CD4-positive, alpha-beta memory T cell (primary cell): ENCODE measurements at regions not wholly inside any gene's neighbourhood (a gene's known extent, or its start where the extent isn't known, plus 50 kb on each side); places are given as distances from the start of the nearest gene placed in this dataset.

Source experiments
- CTCF ChIA-PET: fragments of 350-600 bp; sonication (Branson Sonifier 250); formaldehyde crosslinking; loops from one replicate; lab custom pipeline; 2021; ENCODE audit warnings: inconsistent platforms; ENCODE audit not compliant: partially characterized antibody; lab: Charles Lee
- POLR2A ChIA-PET: fragments of 350-600 bp; sonication (Branson Sonifier 250); formaldehyde crosslinking; loops from one replicate; lab custom pipeline; 2021; ENCODE audit not compliant: partially characterized antibody; lab: Charles Lee
- DNase-seq, 5 donors: peaks; one replicate each; pipeline versions ENCODE4 v3.0.0 to v3.0.0-alpha.2; 2020 to 2022; ENCODE audit warnings: mixed read lengths in 1 of 5
- H3K27ac ChIP-seq: one replicate; pipeline ENCODE4 v1.7.0; 2013; ENCODE audit warnings: low read depth, low read length
- H3K27me3 ChIP-seq: 2 replicates; pipeline ENCODE4 v1.7.0; 2013; ENCODE audit warnings: mild to moderate bottlenecking, low read length, moderate library complexity; ENCODE audit not compliant: insufficient read depth
- H3K36me3 ChIP-seq: 2 replicates; pipeline ENCODE4 v1.7.0; 2013; ENCODE audit warnings: mild to moderate bottlenecking, low read length, moderate library complexity; ENCODE audit not compliant: insufficient read depth
- H3K4me1 ChIP-seq: 2 replicates; pipeline ENCODE4 v1.7.0; 2013; ENCODE audit warnings: mild to moderate bottlenecking, low read length, moderate library complexity; ENCODE audit not compliant: insufficient read depth
- H3K4me3 ChIP-seq, 2 donors: one replicate each; pipeline ENCODE4 v1.7.0; 2013; ENCODE audit warnings: low read length in 2 of 2, mild to moderate bottlenecking in 1 of 2
- H3K9me3 ChIP-seq, 2 donors: one replicate each; pipeline ENCODE4 v1.7.0; 2013; ENCODE audit warnings: low read length in 2 of 2, control low read depth in 1 of 2; ENCODE audit not compliant: control insufficient read depth in 1 of 2
- H3K27ac Mint-ChIP-seq, 7 donors: one replicate each; pipeline ENCODE4 v1.8.0; 2020 to 2021; ENCODE audit warnings: mixed read lengths in 7 of 7, mild to moderate bottlenecking in 6 of 7, inconsistent platforms in 3 of 7, moderate library complexity in 3 of 7
- H3K27me3 Mint-ChIP-seq, 2 donors: one replicate each; pipeline ENCODE4 v1.8.0; 2020 to 2021; ENCODE audit warnings: mixed read lengths in 2 of 2
- H3K36me3 Mint-ChIP-seq, 2 donors: one replicate each; pipeline ENCODE4 v1.8.0; 2020 to 2021; ENCODE audit warnings: mixed read lengths in 2 of 2, inconsistent platforms in 1 of 2, mild to moderate bottlenecking in 1 of 2
- H3K4me1 Mint-ChIP-seq, 4 donors: one replicate each; pipeline ENCODE4 v1.8.0; 2020 to 2021; ENCODE audit warnings: mixed read lengths in 4 of 4, mild to moderate bottlenecking in 1 of 4
- H3K4me3 Mint-ChIP-seq, 8 donors: one replicate each; pipeline ENCODE4 v1.8.0; 2020 to 2021; ENCODE audit warnings: mixed read lengths in 8 of 8, mild to moderate bottlenecking in 7 of 8, moderate library complexity in 6 of 8, inconsistent platforms in 3 of 8
- H3K9me3 Mint-ChIP-seq, 8 donors: one replicate each; pipeline ENCODE4 v1.8.0; 2020 to 2021; ENCODE audit warnings: mixed read lengths in 8 of 8, mild to moderate bottlenecking in 5 of 8, inconsistent platforms in 3 of 8, moderate library complexity in 1 of 8
- intact Hi-C: fragments of 100-400 bp; cut with micrococcal nuclease; formaldehyde crosslinking; loops from one replicate; pipeline ENCODE4 v1.15.1; 2023

DNA sequence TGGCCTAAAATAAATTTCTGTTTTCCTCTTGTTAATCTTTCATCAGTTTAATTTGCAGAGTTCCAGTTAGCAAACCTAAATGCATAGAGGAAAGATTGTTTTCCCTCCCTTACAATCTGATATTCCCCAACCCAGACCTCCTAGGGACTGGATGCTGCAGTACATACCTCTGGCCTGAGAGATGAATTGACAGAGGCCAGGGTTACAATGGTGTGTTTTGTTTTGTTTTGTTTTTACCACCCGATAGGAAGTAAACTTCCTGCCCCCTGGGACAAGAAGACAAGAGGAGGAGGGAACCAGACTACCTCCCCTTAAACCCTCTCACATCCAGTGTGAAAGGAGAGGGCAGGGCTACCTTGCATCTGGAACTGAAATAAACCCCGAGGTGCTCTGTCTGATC, 319.0 kb downstream of the LRFN2 start:
- no peaks in the 10 kb centered on the region for H3K27me3 ChIP-seq
- Mint-ChIP-seq H3K9me3 (peaks cover 0 to 3% (median 0%) of the 10 kb centered on the region in 8 donors), H3K27ac (no peak overlapping the region), H3K4me1 (no peaks in the 10 kb centered on the region), H3K27me3 (peaks cover 0 to 2% of the 10 kb centered on the region in 2 donors), H3K4me3 (no peak overlapping the region), H3K36me3 (no peaks in the 10 kb centered on the region)
- DNase-seq = no peak
- H3K36me3 ChIP-seq = no peaks in the 10 kb centered on the region
- no peaks in the 10 kb centered on the region for H3K9me3 ChIP-seq
- POLR2A ChIA-PET = no interaction called here
- no peak overlapping the region for H3K27ac ChIP-seq
- CTCF ChIA-PET = no interaction called here
- intact Hi-C loops = no loop called here
- H3K4me1 ChIP-seq = no peaks in the 10 kb centered on the region
- H3K4me3 ChIP-seq = no peak overlapping the region

GRCh38 chr6:40265615-40266014, 321.5 kb downstream of the LRFN2 start:
- CTCF ChIA-PET = no interaction called here

DNA sequence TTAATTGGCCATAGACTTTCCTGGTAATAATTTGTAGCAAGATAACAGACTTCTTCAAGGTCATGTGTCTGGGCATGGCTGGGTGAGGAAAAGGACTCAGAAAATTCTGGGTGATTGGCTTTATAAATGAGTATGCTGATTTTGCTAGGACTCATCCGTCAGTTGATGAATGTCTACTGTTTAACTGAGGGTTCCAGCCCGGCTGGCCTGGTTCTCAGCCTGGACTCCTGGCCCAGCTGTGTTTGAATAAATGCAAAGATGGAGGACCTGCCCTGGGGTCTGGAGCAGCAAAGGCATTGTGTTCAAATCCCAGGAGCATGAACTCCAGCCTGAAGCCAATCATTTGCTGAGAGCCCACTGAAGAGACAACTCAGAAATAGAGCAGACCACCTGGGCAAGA, 323.2 kb downstream of the LRFN2 start:
- H3K36me3 Mint-ChIP-seq = no peaks in the 10 kb centered on the region
- no peaks in the 10 kb centered on the region for H3K4me1 Mint-ChIP-seq

More at GRCh38 chr6:40265615-40266014, 321.5 kb downstream of the LRFN2 start:
- Mint-ChIP-seq H3K36me3 (no peaks in the 10 kb centered on the region), H3K4me1 (no peaks in the 10 kb centered on the region), H3K9me3 (peaks cover 0 to 4% (median 0%) of the 10 kb centered on the region in 8 donors), H3K27ac (no peak overlapping the region), H3K27me3 (peaks cover 6% of the 10 kb centered on the region in 2 donors), H3K4me3 (no peak overlapping the region)
- H3K36me3 ChIP-seq = no peaks in the 10 kb centered on the region
- no peaks in the 10 kb centered on the region for H3K27me3 ChIP-seq
- H3K4me3 ChIP-seq = no peak overlapping the region
- no peaks in the 10 kb centered on the region for H3K9me3 ChIP-seq
- intact Hi-C loops = no loop called here
- POLR2A ChIA-PET = no interaction called here
- no peak for DNase-seq
- no peak overlapping the region for H3K27ac ChIP-seq
- no peaks in the 10 kb centered on the region for H3K4me1 ChIP-seq

GRCh38 chr6:40262363-40262762, 324.8 kb downstream of the LRFN2 start:
- Histone ChIP-seq H3K4me1 (no peaks in the 10 kb centered on the region), H3K9me3 (no peaks in the 10 kb centered on the region), H3K36me3 (no peaks in the 10 kb centered on the region), H3K4me3 (no peak overlapping the region), H3K27ac (no peak overlapping the region), H3K27me3 (no peaks in the 10 kb centered on the region)
- no peaks in the 10 kb centered on the region for H3K4me1 Mint-ChIP-seq
- no peak overlapping the region for H3K4me3 Mint-ChIP-seq
- ChIA-PET POLR2A (no interaction called here), CTCF (no interaction called here)
- intact Hi-C loops = no loop called here
- peaks cover 0 to 4% (median under 1%) of the 10 kb centered on the region in 8 donors for H3K9me3 Mint-ChIP-seq
- H3K36me3 Mint-ChIP-seq = no peaks in the 10 kb centered on the region
- H3K27me3 Mint-ChIP-seq = peaks cover 6% of the 10 kb centered on the region in 2 donors
- no peak overlapping the region for H3K27ac Mint-ChIP-seq
- DNase-seq = no peak

More for the DNA sequence above, 323.2 kb downstream of the LRFN2 start:
- peaks cover 0 to 4% (median under 1%) of the 10 kb centered on the region in 8 donors for H3K9me3 Mint-ChIP-seq
- no peak for DNase-seq
- H3K4me3 Mint-ChIP-seq = no peak overlapping the region
- Histone ChIP-seq H3K27ac (no peak overlapping the region), H3K4me3 (no peak overlapping the region), H3K9me3 (no peaks in the 10 kb centered on the region), H3K27me3 (no peaks in the 10 kb centered on the region), H3K4me1 (no peaks in the 10 kb centered on the region), H3K36me3 (no peaks in the 10 kb centered on the region)
- ChIA-PET CTCF (no interaction called here), POLR2A (no interaction called here)
- H3K27ac Mint-ChIP-seq = no peak overlapping the region
- H3K27me3 Mint-ChIP-seq = peaks cover 6% of the 10 kb centered on the region in 2 donors
- intact Hi-C loops = no loop called here

DNA sequence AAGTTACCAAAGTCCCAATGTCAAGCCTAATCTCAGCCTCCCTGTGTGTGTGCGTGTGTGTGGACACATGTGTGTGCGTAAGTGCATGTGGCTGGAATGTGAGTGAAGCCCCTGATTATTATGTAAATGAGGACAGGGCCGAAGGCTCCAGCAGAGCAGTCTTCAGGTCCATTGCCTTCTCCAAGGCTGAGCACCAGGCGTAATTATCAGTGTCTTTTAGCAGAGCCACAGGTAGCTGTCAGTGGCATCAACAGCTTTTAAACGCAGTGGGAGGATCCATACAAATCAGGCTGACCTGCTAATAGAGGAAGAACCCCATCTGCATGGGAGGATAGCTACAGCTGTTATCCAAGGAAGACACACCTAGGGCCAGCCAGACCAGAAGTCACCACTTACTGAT, 324.3 kb upstream of the MOCS1 start:
- no peaks in the 10 kb centered on the region for H3K36me3 ChIP-seq
- Mint-ChIP-seq H3K27me3 (peaks cover 6 to 7% of the 10 kb centered on the region in 2 donors), H3K4me1 (no peaks in the 10 kb centered on the region), H3K4me3 (no peak overlapping the region), H3K27ac (no peak overlapping the region), H3K9me3 (peaks cover 0 to 7% (median 0%) of the 10 kb centered on the region in 8 donors), H3K36me3 (no peaks in the 10 kb centered on the region)
- no peak overlapping the region for H3K4me3 ChIP-seq
- no peak overlapping the region for H3K27ac ChIP-seq
- intact Hi-C loops = no loop called here
- no peaks in the 10 kb centered on the region for H3K9me3 ChIP-seq
- H3K4me1 ChIP-seq = no peaks in the 10 kb centered on the region
- DNase-seq = no peak
- CTCF ChIA-PET = no interaction called here
- POLR2A ChIA-PET = no interaction called here
- no peaks in the 10 kb centered on the region for H3K27me3 ChIP-seq

DNA sequence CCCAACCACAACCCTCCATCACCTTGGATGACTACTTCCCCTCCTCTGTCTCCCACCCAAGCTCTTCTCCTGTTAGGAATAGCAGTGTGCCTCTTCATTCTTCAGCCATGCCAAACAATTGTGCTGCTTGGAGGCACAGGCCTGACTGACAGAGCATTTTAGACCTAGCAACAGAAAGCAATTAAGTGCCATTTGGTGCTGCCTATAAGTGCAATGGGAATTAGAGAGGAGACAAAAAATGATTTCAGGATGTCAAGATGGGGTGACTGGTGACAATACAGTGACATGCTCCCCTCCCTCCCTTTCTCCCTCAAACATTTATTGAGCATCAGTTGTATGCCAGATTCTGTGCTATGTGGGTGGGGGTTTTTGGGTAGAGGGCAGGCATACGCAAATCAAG, 322.6 kb upstream of the MOCS1 start:
- Histone ChIP-seq H3K4me1 (no peaks in the 10 kb centered on the region), H3K27me3 (no peaks in the 10 kb centered on the region), H3K9me3 (no peaks in the 10 kb centered on the region), H3K27ac (no peak overlapping the region), H3K36me3 (no peaks in the 10 kb centered on the region), H3K4me3 (no peak overlapping the region)
- Mint-ChIP-seq H3K4me1 (no peaks in the 10 kb centered on the region), H3K36me3 (no peaks in the 10 kb centered on the region), H3K27me3 (peaks cover 2 to 3% of the 10 kb centered on the region in 2 donors), H3K4me3 (no peak overlapping the region), H3K9me3 (peaks cover 0 to 7% (median 0%) of the 10 kb centered on the region in 8 donors), H3K27ac (no peak overlapping the region)
- DNase-seq = no peak
- ChIA-PET CTCF (no interaction called here), POLR2A (no interaction called here)
- intact Hi-C loops = no loop called here

DNA sequence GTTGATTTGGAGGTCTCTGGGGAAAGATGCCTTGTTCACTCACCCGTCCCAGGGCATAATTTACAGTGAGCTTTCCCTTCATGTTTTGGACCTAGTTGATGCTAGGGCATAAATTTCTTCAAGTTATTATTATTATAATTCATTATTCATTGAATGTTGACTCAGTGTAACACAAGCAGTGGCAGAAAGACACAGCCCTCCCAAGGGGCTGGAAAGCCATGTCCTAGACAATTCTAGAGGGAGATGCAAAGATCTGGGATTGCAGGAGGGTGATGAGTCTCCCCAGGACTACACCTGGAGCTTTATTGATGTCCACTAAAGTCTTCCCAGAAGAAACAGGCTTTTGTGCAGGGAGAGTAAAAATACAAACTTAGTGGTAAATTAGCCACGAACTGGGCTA, 322.0 kb upstream of the MOCS1 start:
- H3K9me3 ChIP-seq = no peaks in the 10 kb centered on the region
- no peaks in the 10 kb centered on the region for H3K36me3 ChIP-seq
- Mint-ChIP-seq H3K36me3 (no peaks in the 10 kb centered on the region), H3K4me3 (no peak overlapping the region), H3K9me3 (peaks cover 0 to 7% (median 0%) of the 10 kb centered on the region in 8 donors), H3K27ac (no peak overlapping the region), H3K4me1 (no peaks in the 10 kb centered on the region), H3K27me3 (peaks cover 0 to 3% of the 10 kb centered on the region in 2 donors)
- H3K27me3 ChIP-seq = no peaks in the 10 kb centered on the region
- H3K27ac ChIP-seq = no peak overlapping the region
- ChIA-PET POLR2A (no interaction called here), CTCF (no interaction called here)
- no peak overlapping the region for H3K4me3 ChIP-seq
- H3K4me1 ChIP-seq = no peaks in the 10 kb centered on the region
- intact Hi-C loops = no loop called here
- DNase-seq = no peak

DNA sequence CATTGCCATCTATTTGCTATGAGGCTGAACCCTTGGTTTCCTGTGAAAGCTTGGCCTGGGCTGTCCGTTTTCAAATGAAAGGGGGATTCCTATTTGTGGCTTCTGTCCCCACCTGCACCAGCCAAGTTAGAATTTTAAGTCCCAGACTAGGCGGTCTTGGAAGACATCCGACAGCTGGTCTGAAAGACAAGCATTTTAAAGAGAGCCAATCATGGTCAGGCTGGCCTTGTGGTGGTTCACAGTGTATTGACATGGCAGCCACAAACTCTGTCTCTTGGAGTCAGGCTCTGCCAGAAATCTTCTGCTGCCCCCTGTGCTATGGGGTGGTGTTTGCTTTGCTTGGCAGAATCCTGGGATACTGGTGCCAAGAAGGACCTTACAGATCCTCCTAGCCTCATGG, 319.2 kb upstream of the MOCS1 start:
- H3K4me1 Mint-ChIP-seq = no peaks in the 10 kb centered on the region
- Histone ChIP-seq H3K27me3 (no peaks in the 10 kb centered on the region), H3K36me3 (no peaks in the 10 kb centered on the region), H3K4me3 (no peak overlapping the region), H3K4me1 (no peaks in the 10 kb centered on the region), H3K27ac (no peak overlapping the region), H3K9me3 (no peaks in the 10 kb centered on the region)
- POLR2A ChIA-PET = no interaction called here
- no peak overlapping the region for H3K27ac Mint-ChIP-seq
- no peak overlapping the region for H3K4me3 Mint-ChIP-seq
- no peak for DNase-seq
- peaks cover 0 to 3% of the 10 kb centered on the region in 2 donors for H3K27me3 Mint-ChIP-seq
- intact Hi-C loops = no loop called here
- peaks cover 0 to 3% (median 0%) of the 10 kb centered on the region in 8 donors for H3K9me3 Mint-ChIP-seq
- H3K36me3 Mint-ChIP-seq = no peaks in the 10 kb centered on the region
- CTCF ChIA-PET = no interaction called here
